ENCODE measurements at regions not wholly inside any gene's neighbourhood (a gene's known extent, or its start where the extent isn't known, plus 50 kb on each side); places are given as distances from the start of the nearest gene placed in this dataset.

DNA sequence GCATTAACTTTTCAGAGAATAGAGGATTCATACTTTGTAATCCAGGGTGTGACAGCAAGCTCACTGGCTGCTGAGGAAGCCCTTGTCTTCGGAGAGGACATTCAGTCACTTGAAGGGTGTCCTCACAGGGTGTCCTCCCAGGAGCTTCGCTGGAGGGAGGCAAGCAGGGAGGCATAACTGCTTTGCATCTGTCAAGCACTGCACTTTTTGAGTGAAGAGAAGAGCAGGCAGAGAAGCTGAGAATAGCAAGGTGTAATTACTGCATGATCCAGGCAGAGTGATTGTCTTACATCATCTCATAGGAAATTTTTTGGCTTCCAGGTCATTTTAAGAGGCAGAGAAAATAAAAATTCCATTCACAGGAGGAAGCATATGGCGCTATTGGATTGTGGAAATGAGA, 232.5 kb upstream of the ZP4 start:
- H3K4me3 ChIP-seq (ENCODE audit: low read depth, low read length), result no peak overlapping the region
- TF ChIP-seq, protein P1, sequence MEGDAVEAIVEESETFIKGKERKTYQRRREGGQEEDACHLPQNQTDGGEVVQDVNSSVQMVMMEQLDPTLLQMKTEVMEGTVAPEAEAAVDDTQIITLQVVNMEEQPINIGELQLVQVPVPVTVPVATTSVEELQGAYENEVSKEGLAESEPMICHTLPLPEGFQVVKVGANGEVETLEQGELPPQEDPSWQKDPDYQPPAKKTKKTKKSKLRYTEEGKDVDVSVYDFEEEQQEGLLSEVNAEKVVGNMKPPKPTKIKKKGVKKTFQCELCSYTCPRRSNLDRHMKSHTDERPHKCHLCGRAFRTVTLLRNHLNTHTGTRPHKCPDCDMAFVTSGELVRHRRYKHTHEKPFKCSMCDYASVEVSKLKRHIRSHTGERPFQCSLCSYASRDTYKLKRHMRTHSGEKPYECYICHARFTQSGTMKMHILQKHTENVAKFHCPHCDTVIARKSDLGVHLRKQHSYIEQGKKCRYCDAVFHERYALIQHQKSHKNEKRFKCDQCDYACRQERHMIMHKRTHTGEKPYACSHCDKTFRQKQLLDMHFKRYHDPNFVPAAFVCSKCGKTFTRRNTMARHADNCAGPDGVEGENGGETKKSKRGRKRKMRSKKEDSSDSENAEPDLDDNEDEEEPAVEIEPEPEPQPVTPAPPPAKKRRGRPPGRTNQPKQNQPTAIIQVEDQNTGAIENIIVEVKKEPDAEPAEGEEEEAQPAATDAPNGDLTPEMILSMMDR (conservative IDR thresholded peaks at IDR 0.05; ENCODE audit: low read depth, low read length), result no peak
- no peak for DNase-seq (ENCODE audit: low read depth)

DNA sequence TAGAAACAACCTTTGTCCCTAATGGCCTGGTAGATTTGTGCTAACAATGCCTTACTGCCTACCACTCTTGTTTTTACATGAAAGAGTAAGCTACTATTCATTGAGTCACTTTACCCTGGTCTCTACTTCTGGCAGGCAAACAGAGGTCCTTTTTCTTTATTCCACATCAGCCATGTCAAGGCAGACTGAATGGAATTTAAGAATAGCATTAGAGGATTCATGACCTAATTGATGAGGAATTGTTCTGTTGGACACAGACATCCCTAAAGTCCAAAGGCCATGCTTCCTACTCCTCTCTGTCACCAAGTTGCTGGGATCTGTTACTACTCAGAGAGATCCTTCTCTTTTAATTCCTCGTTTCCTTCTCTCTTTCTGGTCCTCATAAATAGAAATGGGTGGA, 229.1 kb upstream of the ZP4 start:
- no peak overlapping the region for H3K4me3 ChIP-seq (ENCODE audit: low read depth, low read length)
- DNase-seq (ENCODE audit: low read depth), result peak; percentile 31
- TF ChIP-seq, protein P1 (conservative IDR thresholded peaks at IDR 0.05; ENCODE audit: low read depth, low read length), result no peak

DNA sequence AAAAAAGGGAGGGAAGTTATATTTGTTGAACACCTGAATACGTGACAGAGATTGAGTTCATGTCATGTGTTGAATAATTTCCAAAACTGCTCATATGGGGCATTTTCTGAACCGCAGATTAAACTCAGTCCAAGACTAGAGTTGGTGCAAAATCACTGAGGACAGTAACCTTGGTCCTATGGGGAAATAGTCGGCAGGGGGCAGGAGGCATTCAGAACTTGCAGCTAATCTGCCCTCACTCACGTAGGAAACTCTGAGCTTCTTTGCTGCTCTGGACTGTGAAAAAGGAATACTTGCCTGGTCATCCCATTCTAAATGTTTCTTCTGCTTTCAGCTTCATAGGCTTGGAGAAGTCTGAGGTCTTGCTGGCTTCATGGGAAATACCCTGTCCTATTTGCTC, 228.3 kb upstream of the ZP4 start:
- no peak overlapping the region for H3K4me3 ChIP-seq (ENCODE audit: low read depth, low read length)
- DNase-seq (ENCODE audit: low read depth), result no peak
- TF ChIP-seq, protein P1 (conservative IDR thresholded peaks at IDR 0.05; ENCODE audit: low read depth, low read length), result no peak

DNA sequence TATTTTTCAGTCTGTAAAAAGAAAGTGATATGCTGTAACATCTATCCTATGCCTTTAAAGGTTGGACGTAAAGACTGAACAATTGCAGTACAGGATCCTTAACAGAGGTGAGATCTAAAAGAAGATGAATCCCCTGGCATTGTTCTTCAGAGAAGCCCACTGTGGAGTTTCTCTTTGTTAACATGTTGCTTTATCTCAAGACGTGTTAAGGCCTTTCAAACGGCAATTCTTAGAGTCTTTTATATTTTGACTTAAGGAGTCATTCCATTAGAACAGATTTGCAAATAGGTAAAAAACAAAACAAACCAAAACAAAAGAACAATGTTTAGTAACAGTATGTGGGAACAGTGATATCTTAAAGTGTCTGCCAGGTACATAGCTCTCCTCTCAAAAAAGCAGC, 225.1 kb upstream of the ZP4 start:
- DNase-seq (ENCODE audit: low read depth), result no peak
- TF ChIP-seq, protein P1 (conservative IDR thresholded peaks at IDR 0.05; ENCODE audit: low read depth, low read length), result no peak
- H3K4me3 ChIP-seq (ENCODE audit: low read depth, low read length), result no peak overlapping the region

DNA sequence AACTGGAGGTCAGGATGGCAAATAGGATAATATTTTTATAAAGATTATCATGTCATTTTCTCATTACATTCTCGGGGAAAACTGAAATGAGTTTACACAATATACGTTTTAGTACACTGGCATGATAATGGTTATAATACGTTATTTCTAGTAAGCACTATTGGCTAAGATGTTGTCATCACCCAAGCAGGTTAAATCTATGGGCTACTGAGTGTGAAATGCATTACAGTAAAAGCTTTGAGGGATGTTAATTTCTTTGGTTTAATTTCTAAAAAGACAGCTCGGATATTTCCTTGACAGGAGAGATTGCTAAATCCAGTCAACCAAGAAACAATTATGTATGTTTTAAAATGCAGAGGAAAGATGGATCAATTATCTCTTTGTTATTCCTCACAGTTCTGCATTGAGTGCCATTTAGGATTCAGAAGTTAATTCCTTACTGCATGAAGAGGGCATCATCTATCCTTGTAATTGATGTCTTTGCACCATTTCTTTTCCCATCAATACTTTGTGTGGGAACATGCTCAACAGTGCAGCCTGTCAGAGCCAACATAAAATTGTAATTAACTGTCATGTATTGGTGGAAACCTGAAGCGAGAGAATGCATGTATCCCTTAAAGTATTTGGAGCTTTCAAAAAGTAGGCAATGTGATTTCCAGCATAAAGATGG, 222.4 kb upstream of the ZP4 start:
- no peak overlapping the region for H3K4me3 ChIP-seq (ENCODE audit: low read depth, low read length)
- TF ChIP-seq, protein P1 (conservative IDR thresholded peaks at IDR 0.05; ENCODE audit: low read depth, low read length), result no peak
- DNase-seq (ENCODE audit: low read depth), result no peak

DNA sequence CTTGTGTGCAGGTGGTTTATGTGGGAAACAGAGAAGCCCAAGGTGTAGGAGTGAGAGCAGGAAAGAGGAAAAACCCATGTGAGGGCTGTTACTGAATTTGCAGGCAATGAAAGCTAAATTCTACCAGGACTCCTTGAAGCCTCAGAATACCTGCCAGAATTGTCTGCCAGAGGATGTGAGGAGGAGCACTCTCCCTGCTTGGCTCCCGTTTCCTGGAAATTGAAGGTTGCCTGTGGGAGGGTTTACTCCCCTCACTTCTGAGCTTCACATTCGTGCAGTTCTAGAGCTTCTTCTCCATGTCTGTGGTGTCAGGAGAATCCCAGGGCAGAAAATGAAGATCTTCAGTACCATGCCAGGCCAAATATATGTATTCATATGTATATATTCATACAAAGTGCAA, 220.8 kb upstream of the ZP4 start:
- TF ChIP-seq, protein P1 (conservative IDR thresholded peaks at IDR 0.05; ENCODE audit: low read depth, low read length), result no peak
- no peak for DNase-seq (ENCODE audit: low read depth)
- H3K4me3 ChIP-seq (ENCODE audit: low read depth, low read length), result no peak overlapping the region

DNA sequence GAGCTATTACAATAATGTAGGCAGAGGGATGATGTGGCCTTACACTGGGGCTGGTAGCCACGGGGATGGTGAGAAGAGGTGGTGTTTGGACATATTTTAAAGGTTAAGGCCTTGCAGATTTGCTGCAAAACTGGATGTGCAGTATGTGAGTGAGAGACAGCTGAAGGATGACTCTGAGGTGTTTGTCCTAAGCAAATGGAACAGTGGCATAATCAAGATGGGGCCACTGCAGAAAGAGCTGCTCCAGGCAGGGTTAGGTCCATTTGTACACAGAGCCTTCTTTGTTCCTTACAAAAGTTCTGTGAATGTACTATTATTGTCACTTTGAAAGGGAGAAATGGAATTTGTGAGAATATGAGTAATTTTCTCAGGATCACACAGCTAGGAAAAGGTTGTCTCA, 220.4 kb upstream of the ZP4 start:
- TF ChIP-seq, protein P1 (conservative IDR thresholded peaks at IDR 0.05; ENCODE audit: low read depth, low read length), result no peak
- H3K4me3 ChIP-seq (ENCODE audit: low read depth, low read length), result no peak overlapping the region
- DNase-seq (ENCODE audit: low read depth), result no peak

Measured in epithelial cell of proximal tubule (primary cell).